ENCODE measurements at regions not wholly inside any gene's neighbourhood (a gene's known extent, or its start where the extent isn't known, plus 50 kb on each side); places are given as distances from the start of the nearest gene placed in this dataset.

- DNase-seq (ENCODE audit: low spot score), result no peak
Observed at GRCh38 chr6:14965424-14966075, 280.3 kb upstream of the JARID2 start.

DNA sequence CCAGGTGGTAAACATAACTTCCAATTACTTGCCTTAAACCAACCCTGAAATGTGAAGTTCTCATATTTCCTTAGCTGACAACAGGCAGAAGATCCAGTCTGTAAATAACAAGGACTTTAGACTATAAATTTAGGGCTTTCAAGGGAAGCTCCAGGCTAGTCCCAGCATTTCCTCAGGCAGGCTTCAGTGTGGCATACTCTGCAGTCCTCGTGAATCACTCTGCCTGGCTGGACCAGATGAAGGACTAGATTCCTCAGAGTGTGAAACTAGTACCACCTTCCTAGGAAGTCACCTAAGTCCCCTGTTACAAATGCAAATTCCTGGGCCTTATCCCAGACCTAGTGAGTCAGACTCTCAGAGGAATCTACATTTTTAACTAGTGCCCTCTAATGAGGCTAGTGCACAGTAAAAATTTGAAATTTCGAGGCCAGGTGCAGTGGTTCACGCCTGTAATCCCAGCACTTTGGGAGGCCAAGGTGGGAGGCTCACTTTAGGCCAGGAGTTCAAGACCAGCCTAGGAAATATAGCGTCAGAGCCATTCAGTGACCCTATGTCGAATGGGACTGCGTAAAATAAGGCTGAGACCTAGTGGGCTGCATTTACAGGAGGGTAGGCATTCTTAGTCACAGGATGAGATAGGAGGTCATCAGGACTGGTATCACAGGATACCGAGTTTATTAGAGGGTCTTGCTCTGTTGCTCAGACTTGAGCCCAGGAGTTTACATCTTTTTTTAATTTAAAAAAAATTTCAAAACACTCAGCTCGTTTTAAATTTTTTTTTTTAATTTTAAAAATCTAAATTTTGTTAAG, 279.6 kb upstream of the JARID2 start:
- no peak for DNase-seq (ENCODE audit: low spot score)

GRCh38 chr6:14966906-14967711, 278.8 kb upstream of the JARID2 start:
- DNase-seq (ENCODE audit: low spot score), result no peak

DNA sequence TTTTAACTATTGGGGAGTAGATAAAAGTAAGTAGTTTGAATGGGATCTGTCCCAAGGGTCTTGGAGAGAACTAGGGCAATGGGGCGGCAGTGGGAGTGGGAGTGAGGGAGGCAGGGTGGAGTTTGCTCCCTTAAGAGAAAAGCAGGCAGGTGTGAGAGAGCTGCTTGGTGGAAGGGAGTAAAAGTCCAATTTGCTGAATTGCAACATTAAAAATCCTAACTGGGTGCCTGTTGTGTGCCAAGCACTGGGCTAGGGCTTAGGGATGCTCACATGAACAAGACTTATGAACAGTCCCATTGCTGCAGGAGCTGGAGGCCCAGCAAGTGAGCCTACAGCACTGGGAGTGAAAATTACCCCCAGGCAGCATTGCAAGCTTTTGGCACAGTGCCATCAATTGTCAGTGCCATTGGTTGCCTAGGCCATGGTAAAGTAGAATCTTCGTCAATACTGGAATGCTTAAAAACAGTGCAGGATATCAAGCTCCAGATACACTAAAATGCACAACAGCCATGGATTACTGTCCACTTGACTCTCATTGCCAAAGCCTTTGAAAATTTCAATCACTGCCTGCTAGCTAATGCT, 277.7 kb upstream of the JARID2 start:
- no peak for DNase-seq (ENCODE audit: low spot score)

- no peak for DNase-seq (ENCODE audit: low spot score)
Observed at GRCh38 chr6:14969126-14969525, 276.7 kb upstream of the JARID2 start.

- no peak for DNase-seq (ENCODE audit: low spot score)
Observed at GRCh38 chr6:14972379-14973067, 273.3 kb upstream of the JARID2 start.

DNA sequence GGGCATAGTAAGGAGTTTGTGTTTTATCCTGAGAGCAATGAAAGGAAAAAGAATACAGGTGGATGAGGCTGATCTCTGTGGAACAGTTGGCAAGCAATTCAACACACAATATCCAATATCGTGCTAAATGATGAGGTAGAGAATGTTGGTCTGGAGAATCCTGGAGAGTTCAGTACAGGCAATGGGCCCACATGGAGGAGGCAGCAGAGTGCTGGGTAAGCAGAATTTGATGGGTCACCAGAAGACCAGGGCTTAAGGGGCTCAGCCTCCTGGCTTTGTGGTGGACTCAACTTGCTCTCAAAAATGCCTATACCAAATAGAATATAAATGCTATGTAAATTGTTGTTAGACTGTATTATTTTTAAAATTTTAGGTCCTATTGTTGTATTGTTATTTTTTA, 271.5 kb upstream of the JARID2 start:
- no peak for DNase-seq (ENCODE audit: low spot score)

DNA sequence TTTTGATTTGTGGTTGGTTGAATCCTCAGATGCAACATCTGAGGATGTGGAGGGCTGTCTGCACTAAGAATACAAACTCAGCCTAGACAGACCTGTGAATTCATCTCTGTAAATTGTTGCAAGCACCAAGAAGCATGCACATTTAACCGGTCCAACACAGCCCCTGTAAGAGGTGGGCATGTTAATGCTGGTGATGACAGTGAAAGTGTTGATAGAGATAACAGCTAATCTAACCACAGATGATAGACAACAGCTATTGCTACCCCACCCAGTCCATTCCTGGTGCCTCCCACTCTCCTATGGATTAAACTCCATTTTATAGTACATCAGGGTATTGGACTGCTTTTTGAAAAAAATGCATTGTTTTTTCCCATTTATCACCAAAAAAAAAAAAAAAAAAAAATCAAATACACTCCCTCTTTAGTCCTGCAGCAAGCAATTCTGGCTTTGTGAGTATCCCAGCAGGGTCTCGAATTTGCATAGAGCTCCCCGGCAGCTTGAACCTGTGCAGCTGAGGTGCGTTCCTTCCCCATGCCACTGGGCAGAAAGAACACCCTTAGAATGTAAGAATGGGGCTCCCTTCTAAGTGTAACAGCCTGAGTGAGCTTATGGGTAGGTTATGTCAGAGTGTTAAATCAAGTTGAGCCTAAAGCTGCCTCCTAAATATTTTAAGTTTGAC, 270.9 kb upstream of the JARID2 start:
- no peak for DNase-seq (ENCODE audit: low spot score)

DNA sequence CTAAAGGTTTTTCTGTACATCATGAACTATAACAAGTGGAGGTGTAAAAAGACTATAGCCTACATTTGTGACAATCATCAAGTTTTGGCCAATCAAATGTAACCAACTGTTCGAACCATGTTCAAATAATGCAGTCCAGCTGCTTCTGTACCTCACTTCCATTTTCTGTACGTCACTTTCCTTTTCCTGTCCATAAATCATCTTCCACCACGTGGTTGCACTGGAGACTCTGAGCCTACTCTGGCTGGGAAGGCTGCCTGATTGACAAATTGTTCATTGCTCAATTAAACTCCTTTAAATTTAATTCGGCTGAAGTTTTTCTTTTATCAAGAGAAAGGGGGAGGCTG, 270.4 kb upstream of the JARID2 start:
- DNase-seq (ENCODE audit: low spot score), result no peak

DNA sequence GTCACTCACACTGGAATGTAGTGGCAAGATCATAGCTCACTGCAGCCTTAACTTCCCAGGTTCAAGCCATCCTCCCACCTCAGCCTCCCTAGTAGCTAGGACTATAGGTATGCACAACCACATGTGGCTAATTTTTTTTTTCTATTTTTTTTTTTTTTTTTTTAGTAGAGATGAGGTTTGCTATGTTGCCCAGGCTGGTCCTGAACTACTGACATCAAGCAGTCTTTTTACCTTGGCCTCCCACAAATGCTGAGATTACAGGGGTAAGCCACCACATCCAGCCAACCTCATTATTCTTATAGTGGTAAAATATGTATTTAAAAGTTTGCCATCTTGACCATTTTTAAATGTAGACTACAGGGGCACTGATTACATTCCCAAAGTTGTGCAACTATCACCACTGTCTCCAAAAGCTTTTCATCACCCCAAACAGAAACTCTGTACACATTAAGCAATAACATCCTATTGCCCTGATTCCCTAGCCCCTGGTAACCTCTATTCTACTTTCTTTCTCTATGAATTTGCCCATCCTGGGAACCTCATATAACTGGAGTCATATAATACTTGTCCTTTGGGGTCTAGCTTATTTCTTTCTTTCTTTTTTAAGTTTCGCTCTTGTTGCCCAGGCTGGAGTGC, 268.0 kb upstream of the JARID2 start:
- DNase-seq (ENCODE audit: low spot score), result no peak

DNA sequence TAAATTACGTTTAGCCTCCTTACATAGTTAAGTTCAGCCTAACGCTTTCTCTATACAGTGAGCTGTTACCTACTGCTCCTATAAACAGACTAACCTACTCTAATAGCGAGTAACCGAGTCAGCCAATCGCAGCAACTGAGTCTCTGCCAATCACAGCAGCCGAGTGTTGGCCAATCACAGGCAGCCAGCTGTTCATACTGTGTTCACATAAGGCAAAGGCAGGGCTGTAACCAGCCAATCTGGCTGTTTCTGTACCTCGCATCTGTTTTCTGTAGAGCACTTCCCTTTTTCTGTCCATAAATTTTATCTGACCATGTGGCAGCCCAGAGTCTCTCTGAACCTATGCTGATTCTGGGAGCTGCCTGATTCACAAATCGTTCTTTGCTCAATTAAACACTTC, 263.9 kb upstream of the JARID2 start:
- no peak for DNase-seq (ENCODE audit: low spot score)

- DNase-seq (ENCODE audit: low spot score), result no peak
Observed at GRCh38 chr6:14983599-14984518, 262.0 kb upstream of the JARID2 start.

DNA sequence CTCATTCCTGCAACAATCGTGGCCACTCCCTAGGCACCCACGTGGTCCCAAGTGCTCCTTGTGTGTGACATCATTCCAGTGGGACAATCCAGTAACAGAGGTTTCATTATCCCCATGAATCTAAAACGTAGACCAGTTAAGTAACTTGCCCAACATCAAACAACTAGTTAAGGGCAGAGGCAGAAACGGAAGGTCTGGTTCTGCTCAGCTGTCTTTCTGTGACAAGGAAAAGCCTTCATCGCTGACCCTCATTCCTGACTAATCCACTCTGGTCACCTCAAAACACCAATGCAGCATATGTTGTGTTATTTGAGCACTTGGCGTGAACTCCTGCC, 261.4 kb upstream of the JARID2 start:
- DNase-seq (ENCODE audit: low spot score), result no peak

DNA sequence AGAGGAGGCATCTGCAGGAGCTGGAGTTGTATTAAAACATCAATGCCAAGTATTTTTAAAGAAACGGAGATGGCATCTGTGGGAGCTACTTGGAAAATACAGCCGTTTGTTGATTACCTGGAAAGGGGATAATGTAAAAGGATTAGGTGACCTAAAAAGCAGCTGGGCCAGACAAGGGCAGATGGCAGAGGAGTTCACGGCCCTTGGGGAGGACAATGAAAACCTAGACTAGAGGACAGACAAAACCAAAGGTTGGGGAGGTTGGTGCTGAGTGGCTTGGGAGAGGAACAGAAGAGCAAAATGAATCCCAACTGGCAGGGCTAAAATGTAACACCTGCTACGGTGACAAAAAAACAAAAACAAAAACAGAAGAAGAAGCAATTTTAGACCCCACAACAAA, 260.5 kb upstream of the JARID2 start:
- no peak for DNase-seq (ENCODE audit: low spot score)

- no peak for DNase-seq (ENCODE audit: low spot score)
Observed at GRCh38 chr6:14986370-14986769, 259.5 kb upstream of the JARID2 start.

DNA sequence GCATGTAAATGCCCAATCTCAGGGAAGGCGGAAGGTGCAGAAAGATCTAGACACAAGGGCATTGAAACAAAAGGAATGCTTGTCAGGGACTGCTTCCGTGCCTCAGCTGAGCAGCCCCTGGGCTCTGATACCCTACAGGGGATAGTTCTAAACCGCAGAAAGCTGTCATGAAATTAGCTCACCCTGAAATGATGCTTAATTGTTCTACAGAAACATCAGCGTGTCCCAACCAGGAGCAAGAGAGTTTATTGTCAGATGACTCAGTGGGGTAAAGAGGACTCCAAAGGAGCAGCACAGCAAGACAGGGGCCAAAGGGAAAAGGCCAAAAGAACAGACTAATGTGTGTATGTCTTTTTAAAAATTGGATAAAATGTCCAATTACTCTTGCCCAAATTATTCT, 258.4 kb upstream of the JARID2 start:
- no peak for DNase-seq (ENCODE audit: low spot score)

- no peak for DNase-seq (ENCODE audit: low spot score)
Observed at GRCh38 chr6:14992382-14992781, 253.5 kb upstream of the JARID2 start.

DNA sequence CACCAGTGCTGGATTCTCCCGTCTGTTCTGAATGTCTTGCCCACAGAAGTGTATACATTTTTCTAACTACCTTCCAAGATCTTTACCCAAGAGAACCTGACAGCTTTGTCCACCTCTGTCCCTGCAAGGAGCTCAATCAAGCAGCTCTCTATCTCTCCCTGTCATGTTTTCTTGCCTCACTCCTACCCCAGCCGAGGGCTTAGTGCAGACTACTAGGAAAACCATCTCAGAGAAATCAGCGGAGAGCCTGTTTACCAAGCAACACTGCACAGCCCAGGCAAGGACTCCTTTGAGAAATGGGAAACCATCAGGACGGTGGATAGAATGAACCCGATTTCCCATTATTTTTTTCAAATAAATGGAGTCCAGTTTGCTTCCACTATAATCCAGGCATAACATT, 250.7 kb upstream of the JARID2 start:
- DNase-seq (ENCODE audit: low spot score), result no peak

DNA sequence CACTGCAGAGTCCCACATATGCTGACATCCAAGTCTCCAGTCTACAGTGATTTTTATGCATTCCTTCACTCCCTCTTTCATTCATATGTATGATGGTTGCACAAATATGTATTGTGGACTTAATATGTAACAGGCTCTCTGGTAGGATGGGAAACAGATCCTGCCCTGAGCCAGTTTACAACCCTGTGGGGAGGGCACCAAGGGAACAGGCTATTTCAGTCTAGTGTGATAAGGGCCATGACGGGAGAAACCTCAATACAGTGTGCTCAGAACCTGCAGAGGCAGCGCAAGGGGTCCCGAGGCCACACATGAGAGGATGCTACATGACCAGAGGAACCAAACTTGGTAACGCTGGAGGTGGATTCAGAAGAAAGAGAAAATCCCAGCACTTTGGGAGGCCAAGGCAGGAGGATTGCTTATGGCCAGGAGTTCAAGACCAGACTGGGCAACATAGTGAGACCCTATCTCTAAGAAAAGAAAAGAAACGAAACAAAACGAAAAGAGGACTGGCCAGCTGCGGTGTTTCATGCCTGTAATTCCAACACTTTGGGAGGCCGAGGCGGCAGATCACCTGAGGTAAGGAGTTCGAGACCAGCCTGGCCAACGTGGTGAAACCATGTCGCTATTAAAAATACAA, 249.8 kb upstream of the JARID2 start:
- DNase-seq (ENCODE audit: low spot score), result no peak

DNA sequence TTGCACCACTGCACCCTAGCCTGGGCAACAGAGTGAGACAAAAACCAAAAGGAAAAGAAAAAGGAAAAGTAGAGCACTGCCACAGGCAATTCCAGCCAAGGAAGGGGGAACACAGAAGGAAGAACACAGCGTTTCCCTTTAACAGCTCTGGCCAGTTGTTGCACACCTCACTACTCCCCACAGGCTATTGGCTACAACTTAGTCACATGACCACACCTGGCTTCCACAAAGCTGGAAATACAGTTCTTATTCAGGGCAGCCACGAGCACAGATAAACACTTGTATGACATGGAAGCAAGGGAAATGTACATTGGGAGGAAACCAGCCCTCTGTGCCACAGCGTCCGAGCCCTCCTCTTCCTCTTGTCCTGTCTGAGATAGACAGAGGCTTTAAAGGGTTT, 249.0 kb upstream of the JARID2 start:
- DNase-seq (ENCODE audit: low spot score), result no peak

All from LoVo (cell line).